Activated B cell treated with CpG ODN at 0.5 μM for 24 hours (primary cell): ENCODE measurements at regions not wholly inside any gene's neighbourhood (a gene's known extent, or its start where the extent isn't known, plus 50 kb on each side); places are given as distances from the start of the nearest gene placed in this dataset.

ENCODE experiments used
- ATAC-seq: fragments of 200-7000 bp; cut with Tn5 transposase; one replicate; pipeline ENCODE4 v1.10.0; 2021; ENCODE audit warnings: low read depth, mild to moderate bottlenecking, moderate library complexity
- CTCF ChIA-PET: fragments of 350-600 bp; sonication (Branson Sonifier 250); formaldehyde crosslinking; loops from one replicate; lab custom pipeline; 2021; ENCODE audit warnings: antibody characterized with exemption; lab: Charles Lee
- POLR2A ChIA-PET: fragments of 350-600 bp; sonication (Branson Sonifier 250); formaldehyde crosslinking; loops from one replicate; lab custom pipeline; 2021; ENCODE audit warnings: antibody characterized with exemption; lab: Charles Lee
- DNase-seq: peaks from one replicate; pipeline ENCODE4 v3.0.0; 2022
- H3K27ac Mint-ChIP-seq: one replicate; pipeline ENCODE4 v1.8.0; 2020; ENCODE audit warnings: mixed read lengths
- H3K27me3 Mint-ChIP-seq: one replicate; pipeline ENCODE4 v1.8.0; 2021; ENCODE audit warnings: mixed read lengths
- H3K36me3 Mint-ChIP-seq: one replicate; pipeline ENCODE4 v1.8.0; 2021; ENCODE audit warnings: low read depth, mixed read lengths
- H3K4me1 Mint-ChIP-seq: one replicate; pipeline ENCODE4 v1.8.0; 2021; ENCODE audit warnings: mixed read lengths
- H3K4me3 Mint-ChIP-seq: one replicate; pipeline ENCODE4 v1.8.0; 2020; ENCODE audit warnings: mild to moderate bottlenecking, mixed read lengths
- H3K9me3 Mint-ChIP-seq: one replicate; pipeline ENCODE4 v1.8.0; 2020; ENCODE audit warnings: mixed read lengths
- CTCF ChIP-seq: fragments of 200-600 bp; IDR thresholded peaks from one replicate; pipeline ENCODE4 v1.8.0; 2022; ENCODE audit warnings: antibody characterized with exemption, mild to moderate bottlenecking
- intact Hi-C: fragments of 100-400 bp; cut with micrococcal nuclease; formaldehyde crosslinking; loops from one replicate; pipeline ENCODE4 v1.15.1; 2024

- Mint-ChIP-seq H3K4me1 (no peaks in the 10 kb centered on the region), H3K36me3 (no peaks in the 10 kb centered on the region), H3K4me3 (no peak overlapping the region), H3K9me3 (no peaks in the 10 kb centered on the region), H3K27me3 (no peaks in the 10 kb centered on the region), H3K27ac (no peak overlapping the region)
- DNase-seq (no peak), ATAC-seq (no peak)
- POLR2A ChIA-PET, result no interaction called here
- TF ChIP-seq CTCF, result no peak
- intact Hi-C loops, result no loop called here
- CTCF ChIA-PET, result no interaction called here
Observed at GRCh38 chr4:111806331-111806730, 338.9 kb upstream of the FAM241A start.

DNA sequence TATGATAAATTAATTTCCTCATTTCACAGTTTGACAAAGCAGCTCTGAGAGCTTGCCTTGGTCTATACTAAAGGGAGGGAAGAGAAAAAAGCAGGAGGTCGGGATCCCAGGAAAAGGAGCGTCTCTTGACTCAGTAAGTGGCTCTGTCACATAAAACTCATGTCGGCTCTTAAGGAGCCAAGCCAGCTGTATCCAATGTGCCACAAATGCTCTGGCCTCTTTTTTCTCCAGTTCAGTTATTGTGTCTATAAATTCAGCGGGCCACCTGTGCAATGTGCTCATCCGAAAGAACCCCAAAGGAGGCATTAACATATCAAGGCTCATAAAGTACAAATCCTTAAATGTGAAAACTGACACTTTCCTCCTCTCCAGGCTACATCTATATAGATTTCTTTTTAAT is 337.7 kb upstream of the FAM241A start:
- Mint-ChIP-seq H3K36me3 (no peaks in the 10 kb centered on the region), H3K27ac (no peak overlapping the region), H3K27me3 (no peaks in the 10 kb centered on the region), H3K4me1 (no peaks in the 10 kb centered on the region), H3K4me3 (no peak overlapping the region), H3K9me3 (no peaks in the 10 kb centered on the region)
- ChIA-PET CTCF (no interaction called here), POLR2A (no interaction called here)
- no peak for DNase-seq
- intact Hi-C loops, result no loop called here
- ATAC-seq, result no peak
- TF ChIP-seq CTCF, result no peak

DNA sequence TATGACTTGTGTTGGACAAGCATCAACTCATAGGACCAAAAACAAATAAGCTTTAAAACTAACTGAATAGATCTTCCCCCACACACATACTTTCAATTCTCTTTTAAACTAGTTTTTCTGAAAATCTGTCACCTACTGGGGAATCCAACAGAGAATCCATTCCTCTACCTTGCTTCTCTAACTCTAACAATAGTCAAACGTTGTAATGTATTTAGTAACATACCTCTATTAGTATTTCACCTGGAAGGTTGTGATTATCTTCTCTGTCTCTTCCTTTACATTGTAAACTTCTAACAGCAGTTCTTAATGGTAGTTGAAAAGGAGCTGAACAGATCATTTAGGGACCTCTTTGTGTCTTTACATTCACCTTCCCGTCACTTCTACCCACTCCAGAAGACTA is 337.1 kb upstream of the FAM241A start:
- Mint-ChIP-seq H3K9me3 (no peaks in the 10 kb centered on the region), H3K27me3 (no peaks in the 10 kb centered on the region), H3K27ac (no peak overlapping the region), H3K36me3 (no peaks in the 10 kb centered on the region), H3K4me1 (no peaks in the 10 kb centered on the region), H3K4me3 (no peak overlapping the region)
- intact Hi-C loops, result no loop called here
- ChIA-PET CTCF (no interaction called here), POLR2A (no interaction called here)
- no peak for TF ChIP-seq CTCF
- no peak for ATAC-seq
- DNase-seq, result no peak

DNA sequence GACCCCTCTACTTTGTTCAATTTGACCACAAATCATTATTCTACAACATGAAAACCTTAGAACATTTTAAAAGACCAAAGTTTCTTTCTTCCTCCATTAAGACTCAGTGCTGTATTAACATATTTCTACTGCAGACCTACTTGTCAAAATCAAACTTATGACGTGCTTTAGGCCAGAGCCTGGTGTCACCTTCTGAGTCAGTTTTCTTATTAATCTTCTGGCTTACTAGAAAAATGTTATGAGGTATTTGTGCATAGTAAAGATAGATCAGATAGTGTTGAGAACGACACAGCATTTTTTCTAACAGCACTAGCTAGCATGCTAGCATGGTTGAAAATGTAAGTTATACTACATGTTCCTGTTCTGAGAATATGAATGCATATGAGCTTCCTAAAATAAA is 333.6 kb upstream of the FAM241A start:
- DNase-seq (no peak), ATAC-seq (no peak)
- H3K9me3 Mint-ChIP-seq, result no peaks in the 10 kb centered on the region
- H3K27me3 Mint-ChIP-seq, result no peaks in the 10 kb centered on the region
- intact Hi-C loops, result no loop called here
- POLR2A ChIA-PET, result no interaction called here
- no peak overlapping the region for H3K27ac Mint-ChIP-seq
- CTCF ChIA-PET, result no interaction called here
- TF ChIP-seq CTCF, result no peak
- no peaks in the 10 kb centered on the region for H3K4me1 Mint-ChIP-seq
- H3K36me3 Mint-ChIP-seq, result no peaks in the 10 kb centered on the region
- no peak overlapping the region for H3K4me3 Mint-ChIP-seq

DNA sequence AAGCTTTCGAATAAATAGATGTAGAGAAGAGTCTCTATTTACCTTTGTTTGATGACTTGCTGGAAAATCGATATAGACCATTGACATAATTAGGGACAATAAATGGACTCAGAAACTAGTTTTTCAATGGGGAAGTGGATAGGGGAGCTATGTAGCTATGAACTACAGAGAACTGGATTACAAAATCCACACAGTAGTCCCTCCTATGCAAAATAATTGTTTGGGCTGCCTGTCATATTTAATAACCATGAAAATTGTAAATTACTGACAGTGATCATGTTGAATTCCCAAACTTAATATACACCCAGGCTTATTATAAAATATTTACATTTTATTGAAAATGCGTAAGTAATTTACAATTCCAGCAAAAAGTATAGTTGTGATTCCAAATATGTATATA is 333.1 kb upstream of the FAM241A start:
- DNase-seq, result no peak
- no peaks in the 10 kb centered on the region for H3K27me3 Mint-ChIP-seq
- TF ChIP-seq CTCF, result no peak
- ChIA-PET CTCF (no interaction called here), POLR2A (no interaction called here)
- no peaks in the 10 kb centered on the region for H3K36me3 Mint-ChIP-seq
- no peak overlapping the region for H3K4me3 Mint-ChIP-seq
- intact Hi-C loops, result no loop called here
- H3K9me3 Mint-ChIP-seq, result no peaks in the 10 kb centered on the region
- no peaks in the 10 kb centered on the region for H3K4me1 Mint-ChIP-seq
- no peak for ATAC-seq
- no peak overlapping the region for H3K27ac Mint-ChIP-seq
